Fibroblast of villous mesenchyme (primary cell): ENCODE measurements at regions not wholly inside any gene's neighbourhood (a gene's known extent, or its start where the extent isn't known, plus 50 kb on each side); places are given as distances from the start of the nearest gene placed in this dataset.

Source experiments
- DNase-seq: peaks from one replicate; pipeline ENCODE4 v3.0.0-alpha.2; 2010; ENCODE audit warnings: low read depth
- H3K4me3 ChIP-seq: 2 replicates; pipeline ENCODE4 v1.5.1; 2011; ENCODE audit warnings: low read depth, mild to moderate bottlenecking, low read length
- CTCF ChIP-seq: IDR thresholded peaks from 2 replicates; pipeline ENCODE4 v1.5.1; 2012; ENCODE audit warnings: low read depth, mild to moderate bottlenecking, low read length; ENCODE audit not compliant: insufficient read depth

- DNase-seq = no peak
- TF ChIP-seq CTCF = no peak
- H3K4me3 ChIP-seq = no peak overlapping the region
Measured at GRCh38 chr13:108375772-108376171, 106.3 kb downstream of the TNFSF13B start.

GRCh38 chr13:108376308-108376707 lies 106.8 kb downstream of the TNFSF13B start:
- DNase-seq = no peak
- no peak overlapping the region for H3K4me3 ChIP-seq
- no peak for TF ChIP-seq CTCF

DNA sequence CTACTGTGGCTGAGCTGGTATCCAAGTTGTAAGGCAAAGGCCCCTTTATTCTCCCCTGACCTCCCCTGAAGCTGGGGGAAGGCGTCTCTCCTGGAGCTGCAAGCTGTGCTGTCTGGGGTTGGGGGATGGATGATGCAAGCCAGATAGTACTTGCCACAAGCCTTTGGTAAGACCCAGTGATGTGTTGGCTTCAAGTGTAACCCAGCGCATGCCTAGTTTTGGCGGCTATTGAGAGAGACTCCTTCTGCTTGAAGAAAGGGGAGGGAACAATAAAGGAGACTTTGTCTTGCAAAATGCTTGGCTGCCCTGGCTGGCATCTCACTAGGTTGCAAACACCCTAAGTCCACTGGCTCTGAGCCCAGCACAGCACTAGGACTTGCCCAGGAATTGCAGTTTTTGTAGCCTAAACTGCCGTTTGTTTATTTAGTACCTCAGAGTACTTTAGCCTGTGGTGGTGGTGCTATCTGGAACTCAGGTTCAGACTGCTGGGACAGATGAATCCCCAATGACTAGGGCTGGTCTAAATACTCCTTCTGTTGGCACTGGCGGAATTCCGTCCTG lies 108.2 kb downstream of the TNFSF13B start:
- TF ChIP-seq CTCF = no peak
- H3K4me3 ChIP-seq = no peak overlapping the region
- no peak for DNase-seq

- no peak for DNase-seq
Measured at GRCh38 chr13:108383667-108384066, 114.1 kb downstream of the TNFSF13B start.

GRCh38 chr13:108387156-108387555 lies 117.6 kb downstream of the TNFSF13B start:
- DNase-seq = no peak
- no peak for TF ChIP-seq CTCF
- H3K4me3 ChIP-seq = no peak overlapping the region

More at GRCh38 chr13:108383667-108384066, 114.1 kb downstream of the TNFSF13B start:
- no peak for TF ChIP-seq CTCF
- H3K4me3 ChIP-seq = no peak overlapping the region

DNA sequence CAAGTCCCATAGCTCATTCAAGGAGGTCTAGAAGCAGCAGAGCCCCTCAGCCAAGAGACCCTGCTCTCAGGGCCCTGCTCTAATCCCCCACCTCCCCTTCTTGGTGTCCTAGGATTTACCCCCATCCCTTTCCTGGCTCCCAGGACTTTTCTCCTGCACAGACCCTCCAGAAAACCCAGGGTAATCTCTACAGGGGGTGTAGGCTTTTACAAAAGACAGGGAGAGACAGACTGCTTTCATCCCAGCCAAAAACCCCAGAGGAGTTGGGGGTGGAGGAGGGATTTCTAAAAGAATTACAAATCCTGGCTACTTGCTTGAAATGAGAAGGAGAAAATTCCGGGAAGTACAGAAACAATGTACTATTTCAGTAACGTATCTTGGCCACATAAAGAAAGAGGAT lies 133.3 kb downstream of the TNFSF13B start:
- no peak overlapping the region for H3K4me3 ChIP-seq
- DNase-seq = no peak
- TF ChIP-seq CTCF = no peak

- TF ChIP-seq CTCF = no peak
- DNase-seq = no peak
- H3K4me3 ChIP-seq = no peak overlapping the region
Measured at GRCh38 chr13:108407495-108407894, 138.0 kb downstream of the TNFSF13B start.
